Endothelial cell of umbilical vein (primary cell): ENCODE measurements at regions not wholly inside any gene's neighbourhood (a gene's known extent, or its start where the extent isn't known, plus 50 kb on each side); places are given as distances from the start of the nearest gene placed in this dataset.

Source experiments
- BruUV-seq: library from RNA; stranded (reverse); fragments of 400-500 nt; replicated peaks from 2 replicates; lab custom pipeline; 2021; lab: Mats Ljungman, UMichigan
- CTCF ChIA-PET: fragments of 300-600, 350-600 bp; sonication (Branson Sonifier 250); formaldehyde crosslinking; loops from one replicate; lab custom pipeline; 2021; ENCODE audit warnings: antibody characterized with exemption, inconsistent platforms; lab: Charles Lee
- POLR2A ChIA-PET: fragments of 300-600, 350-600 bp; sonication (Branson Sonifier 250); formaldehyde crosslinking; loops from one replicate; lab custom pipeline; 2021; ENCODE audit warnings: antibody characterized with exemption, inconsistent platforms; lab: Charles Lee
- DNase-seq: peaks from one replicate; pipeline ENCODE4 v3.0.0-alpha.2; 2011; ENCODE audit warnings: low read depth, low spot score
- FAIRE-seq: peaks from 2 replicates; lab custom pipeline; 2011; peaks lifted over from hg19 to GRCh38; lab: Jason Lieb, UNC
- H2AFZ ChIP-seq: 2 replicates; pipeline ENCODE4 v1.6.0; 2012; ENCODE audit warnings: low read depth, low read length, control low read depth, inconsistent platforms
- H3K27ac ChIP-seq: 2 replicates; pipeline ENCODE4 v1.5.1; 2011; ENCODE audit warnings: low read depth, mild to moderate bottlenecking, control low read depth, low read length, moderate library complexity; ENCODE audit not compliant: insufficient read depth
- H3K27me3 ChIP-seq, 2 experiments: 2 replicates each; pipeline versions ENCODE4 v1.6.0 to v1.6.1; 2011; ENCODE audit warnings: low read length in 2 of 2, mixed read lengths in 1 of 2; ENCODE audit not compliant: control insufficient read depth in 2 of 2, insufficient read depth in 2 of 2
- H3K36me3 ChIP-seq, 2 experiments: 2 replicates in 1 of 2; 3 replicates in 1 of 2; pipeline ENCODE4 v1.5.1; 2011; ENCODE audit warnings: low read length in 2 of 2, mild to moderate bottlenecking in 1 of 2, moderate library complexity in 1 of 2; ENCODE audit not compliant: control insufficient read depth in 2 of 2, insufficient read depth in 2 of 2; ENCODE audit errors: extremely low read depth in 1 of 2
- H3K4me1 ChIP-seq: 3 replicates; pipeline ENCODE4 v1.5.1; 2011; ENCODE audit warnings: mild to moderate bottlenecking, low read length; ENCODE audit not compliant: control insufficient read depth, insufficient read depth; ENCODE audit errors: extremely low read depth
- H3K4me2 ChIP-seq: 2 replicates; pipeline ENCODE4 v1.6.1; 2011; ENCODE audit warnings: low read length, control low read depth, mixed read lengths; ENCODE audit not compliant: insufficient read depth
- H3K4me3 ChIP-seq, 3 experiments: fragments of 200-600 bp in 1 of 3; sonication (generic), shearing (Covaris generic) in 1 of 3; replicated peaks in 1 of 3; 2 replicates each; pipeline ENCODE4 v1.5.1; 2011 to 2016; ENCODE audit warnings: control low read depth in 3 of 3, low read length in 3 of 3, mild to moderate bottlenecking in 2 of 3, inconsistent platforms in 1 of 3, low read depth in 1 of 3, moderate library complexity in 1 of 3; ENCODE audit not compliant: insufficient read depth in 1 of 3
- H3K79me2 ChIP-seq: 2 replicates; pipeline ENCODE4 v1.6.0; 2012; ENCODE audit warnings: low read length, inconsistent platforms; ENCODE audit not compliant: control insufficient read depth, insufficient read depth
- H3K9ac ChIP-seq: replicated peaks from 2 replicates; pipeline ENCODE3; 2011; ENCODE audit warnings: low read length, control low read depth; ENCODE audit not compliant: insufficient read depth; ENCODE audit errors: extremely low read depth
- H3K9me1 ChIP-seq: replicated peaks from 3 replicates; pipeline ENCODE4 v1.6.0; 2011; ENCODE audit warnings: mild to moderate bottlenecking, low read length; ENCODE audit not compliant: control insufficient read depth, insufficient read depth; ENCODE audit errors: extremely low read depth
- H3K9me3 ChIP-seq: replicated peaks from 2 replicates; pipeline ENCODE4 v1.5.1; 2012; ENCODE audit warnings: low read length, inconsistent platforms; ENCODE audit not compliant: control insufficient read depth, insufficient read depth
- H4K20me1 ChIP-seq: replicated peaks from 2 replicates; pipeline ENCODE3; 2011; ENCODE audit warnings: mild to moderate bottlenecking, low read length; ENCODE audit not compliant: control insufficient read depth, insufficient read depth; ENCODE audit errors: extremely low read depth
- EZH2 ChIP-seq: IDR thresholded peaks from 2 replicates; pipeline ENCODE4 v1.6.1; 2012; ENCODE audit warnings: borderline replicate concordance, low read depth, mild to moderate bottlenecking, moderate library complexity, low read length, inconsistent platforms; ENCODE audit not compliant: severe bottlenecking
- FOS ChIP-seq: IDR thresholded peaks from 2 replicates; pipeline ENCODE4 v1.6.1; 2011; ENCODE audit warnings: mild to moderate bottlenecking, low read length, moderate library complexity, borderline replicate concordance; ENCODE audit not compliant: insufficient read depth
- GATA2 ChIP-seq: IDR thresholded peaks from 2 replicates; pipeline ENCODE4 v1.7.0; 2011; ENCODE audit warnings: low read depth, mild to moderate bottlenecking, moderate library complexity, mixed read lengths, low read length; ENCODE audit not compliant: insufficient read length, insufficient read depth
- JUN ChIP-seq: IDR thresholded peaks from 2 replicates; pipeline ENCODE4 v1.6.1; 2011; ENCODE audit warnings: borderline replicate concordance, low read depth; ENCODE audit not compliant: insufficient read length, insufficient read depth
- MYC ChIP-seq: IDR thresholded peaks from one replicate; pipeline ENCODE4 v1.6.1; 2011; ENCODE audit warnings: mild to moderate bottlenecking, low read depth, low read length
- POLR2A ChIP-seq: IDR thresholded peaks from 2 replicates; pipeline ENCODE4 v1.6.1; 2012; ENCODE audit warnings: low read depth, mild to moderate bottlenecking, control low read depth, low read length
- POLR2AphosphoS5 ChIP-seq: IDR thresholded peaks from 2 replicates; pipeline ENCODE4 v1.6.1; 2012; ENCODE audit warnings: low read depth, mild to moderate bottlenecking, control low read depth, low read length, moderate library complexity; ENCODE audit not compliant: insufficient read depth
- dilution Hi-C: fragments of 300-500 bp; cut with MboI; formaldehyde crosslinking; loops from one replicate; pipeline ENCODE4 v1.15.0; 2019; ENCODE audit warnings: low sequenced_read_pairs; ENCODE audit not compliant: extremely low pct_ligation_motif_present
- intact Hi-C: fragments of 100-400 bp; cut with micrococcal nuclease; formaldehyde crosslinking; loops from one replicate; pipeline ENCODE4 v1.10.0; 2022
- TF ChIP-seq, protein P1 (sequence below): IDR thresholded peaks from 2 replicates; pipeline ENCODE4 v1.6.1; 2011; ENCODE audit not compliant: insufficient read depth, insufficient read length
- TF ChIP-seq, protein P2 (sequence below), 2 donors: IDR thresholded peaks; 1 replicate in 1 of 2; 2 replicates in 1 of 2; pipeline ENCODE4 v1.5.1; 2011; ENCODE audit warnings: low read length in 2 of 2, mild to moderate bottlenecking in 2 of 2, moderate library complexity in 2 of 2, control low read depth in 1 of 2, inconsistent platforms in 1 of 2, low read depth in 1 of 2; ENCODE audit not compliant: insufficient read depth in 1 of 2; ENCODE audit errors: extremely low read depth in 1 of 2

DNA sequence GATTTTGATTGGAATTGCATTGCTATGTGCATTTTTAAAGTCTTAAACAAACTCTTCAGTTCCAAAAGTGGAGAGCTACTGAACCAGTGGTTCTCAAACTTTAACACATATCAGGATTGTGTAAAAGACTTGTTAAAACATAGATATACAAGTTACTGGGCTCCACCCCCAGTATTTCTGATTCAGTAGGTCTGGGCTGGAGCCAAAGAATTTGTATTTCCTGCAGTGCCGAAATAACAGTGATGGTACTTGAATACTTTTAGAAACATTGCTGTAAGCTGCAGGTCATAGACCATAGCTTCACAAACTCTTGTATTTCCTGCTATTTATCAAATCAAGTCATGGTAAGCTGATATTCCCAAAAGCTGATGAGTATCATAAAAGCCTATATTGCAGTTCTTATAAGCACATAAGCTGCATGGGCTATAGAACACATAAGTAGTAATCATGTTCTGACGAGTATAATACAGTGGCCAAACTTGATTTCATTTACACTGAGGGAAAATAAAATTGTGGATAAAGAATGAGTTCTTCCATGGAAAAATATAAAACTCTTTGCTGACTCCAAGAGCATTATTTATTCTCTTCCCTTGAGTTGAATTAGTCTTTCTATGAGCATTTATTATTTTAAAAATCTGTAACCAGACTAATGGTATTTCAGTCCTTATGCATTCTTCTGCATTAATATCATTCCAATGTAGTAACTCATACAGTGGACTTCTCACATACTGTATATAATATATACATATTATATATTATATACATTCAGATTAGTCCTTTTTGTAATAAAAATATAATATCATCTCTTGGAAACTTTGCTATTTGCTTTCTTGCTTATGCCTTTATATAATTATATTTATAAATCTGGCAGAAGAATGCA is 550.5 kb upstream of the AGTR1 start:
- BruUV-seq: no TSS peak
- Histone ChIP-seq H3K27ac (no peak overlapping the region), H4K20me1 (no peaks in the 10 kb centered on the region), H3K4me3 (no peak overlapping the region), H3K36me3 (no peaks in the 10 kb centered on the region), H3K79me2 (no peaks in the 10 kb centered on the region), H3K4me1 (no peaks in the 10 kb centered on the region), H3K4me2 (no peak overlapping the region), H2AFZ (no peak overlapping the region), H3K9me1 (no peaks in the 10 kb centered on the region), H3K9ac (no peak overlapping the region), H3K9me3 (no peaks in the 10 kb centered on the region), H3K27me3 (no peaks in the 10 kb centered on the region)
- TF ChIP-seq, protein P1, sequence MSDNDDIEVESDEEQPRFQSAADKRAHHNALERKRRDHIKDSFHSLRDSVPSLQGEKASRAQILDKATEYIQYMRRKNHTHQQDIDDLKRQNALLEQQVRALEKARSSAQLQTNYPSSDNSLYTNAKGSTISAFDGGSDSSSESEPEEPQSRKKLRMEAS: no peak
- no peak for TF ChIP-seq EZH2
- no peak for TF ChIP-seq FOS
- no peak for TF ChIP-seq MYC
- TF ChIP-seq, protein P2, sequence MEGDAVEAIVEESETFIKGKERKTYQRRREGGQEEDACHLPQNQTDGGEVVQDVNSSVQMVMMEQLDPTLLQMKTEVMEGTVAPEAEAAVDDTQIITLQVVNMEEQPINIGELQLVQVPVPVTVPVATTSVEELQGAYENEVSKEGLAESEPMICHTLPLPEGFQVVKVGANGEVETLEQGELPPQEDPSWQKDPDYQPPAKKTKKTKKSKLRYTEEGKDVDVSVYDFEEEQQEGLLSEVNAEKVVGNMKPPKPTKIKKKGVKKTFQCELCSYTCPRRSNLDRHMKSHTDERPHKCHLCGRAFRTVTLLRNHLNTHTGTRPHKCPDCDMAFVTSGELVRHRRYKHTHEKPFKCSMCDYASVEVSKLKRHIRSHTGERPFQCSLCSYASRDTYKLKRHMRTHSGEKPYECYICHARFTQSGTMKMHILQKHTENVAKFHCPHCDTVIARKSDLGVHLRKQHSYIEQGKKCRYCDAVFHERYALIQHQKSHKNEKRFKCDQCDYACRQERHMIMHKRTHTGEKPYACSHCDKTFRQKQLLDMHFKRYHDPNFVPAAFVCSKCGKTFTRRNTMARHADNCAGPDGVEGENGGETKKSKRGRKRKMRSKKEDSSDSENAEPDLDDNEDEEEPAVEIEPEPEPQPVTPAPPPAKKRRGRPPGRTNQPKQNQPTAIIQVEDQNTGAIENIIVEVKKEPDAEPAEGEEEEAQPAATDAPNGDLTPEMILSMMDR (IDR thresholded peaks at IDR 0.05; ENCODE audit: extremely low read depth in 1 of 2, insufficient read depth in 1 of 2, low read depth in 1 of 2, low read length in 2 of 2): no peak
- no peak for TF ChIP-seq JUN
- no peak for TF ChIP-seq GATA2
- TF ChIP-seq POLR2A: no peak
- TF ChIP-seq POLR2AphosphoS5: no peak
- FAIRE-seq (no peak), DNase-seq (no peak)
- ChIA-PET POLR2A (no interaction called here), CTCF (no interaction called here)
- dilution Hi-C loops (no loop called here), intact Hi-C loops (no loop called here)
